ENCODE measurements at regions not wholly inside any gene's neighbourhood (a gene's known extent, or its start where the extent isn't known, plus 50 kb on each side); places are given as distances from the start of the nearest gene placed in this dataset.

GRCh38 chr6:164104432-164104831 is 689.9 kb downstream of the QKI start:
- TF ChIP-seq CTCF (IDR thresholded peaks at IDR 0.05), result no peak
- Histone ChIP-seq H3K27ac (no peak overlapping the region), H3K9me3 (no peaks in the 10 kb centered on the region), H3K4me1 (peaks cover 8% of the 10 kb centered on the region), H3K27me3 (no peaks in the 10 kb centered on the region), H3K36me3 (no peaks in the 10 kb centered on the region), H3K4me3 (no peak overlapping the region)
- ATAC-seq (no peak), DNase-seq (no peak)
- intact Hi-C loops (cut with DNase I), result no loop called here

- TF ChIP-seq CTCF (IDR thresholded peaks at IDR 0.05), result no peak
- Histone ChIP-seq H3K9me3 (no peaks in the 10 kb centered on the region), H3K36me3 (no peaks in the 10 kb centered on the region), H3K27me3 (no peaks in the 10 kb centered on the region), H3K27ac (no peak overlapping the region), H3K4me1 (no peaks in the 10 kb centered on the region), H3K4me3 (no peak overlapping the region)
- intact Hi-C loops (cut with DNase I), result no loop called here
- no peak for DNase-seq
- ATAC-seq, result no peak
These were observed 688.2 kb downstream of the QKI start for GRCh38 chr6:164102693-164103092.

- no peak overlapping the region for H3K27ac ChIP-seq
- no peaks in the 10 kb centered on the region for H3K36me3 ChIP-seq
- no peaks in the 10 kb centered on the region for H3K4me1 ChIP-seq
- H3K27me3 ChIP-seq, result no peaks in the 10 kb centered on the region
- DNase-seq, result no peak
- H3K9me3 ChIP-seq, result no peaks in the 10 kb centered on the region
- no peak for ATAC-seq
- no peak overlapping the region for H3K4me3 ChIP-seq
- TF ChIP-seq CTCF (IDR thresholded peaks at IDR 0.05), result no peak
- intact Hi-C loops (cut with DNase I), result no loop called here
These were observed 687.3 kb downstream of the QKI start for GRCh38 chr6:164101859-164102258.

GRCh38 chr6:164099269-164099865 is 684.8 kb downstream of the QKI start:
- intact Hi-C loops (cut with DNase I), result no loop called here
- ATAC-seq (no peak), DNase-seq (no peak)
- no peak overlapping the region for H3K27ac ChIP-seq
- no peak overlapping the region for H3K4me3 ChIP-seq
- no peaks in the 10 kb centered on the region for H3K36me3 ChIP-seq
- no peak for TF ChIP-seq CTCF (IDR thresholded peaks at IDR 0.05)
- no peaks in the 10 kb centered on the region for H3K9me3 ChIP-seq
- H3K27me3 ChIP-seq, result no peaks in the 10 kb centered on the region
- H3K4me1 ChIP-seq, result no peaks in the 10 kb centered on the region

- Histone ChIP-seq H3K36me3 (no peaks in the 10 kb centered on the region), H3K4me1 (no peaks in the 10 kb centered on the region), H3K9me3 (no peaks in the 10 kb centered on the region), H3K27me3 (no peaks in the 10 kb centered on the region), H3K4me3 (no peak overlapping the region), H3K27ac (no peak overlapping the region)
- TF ChIP-seq CTCF (IDR thresholded peaks at IDR 0.05), result no peak
- intact Hi-C loops (cut with DNase I), result no loop called here
- ATAC-seq (peak; percentile 62), DNase-seq (no peak)
These were observed 684.3 kb downstream of the QKI start for GRCh38 chr6:164098857-164099267.
